ENCODE measurements at regions not wholly inside any gene's neighbourhood (a gene's known extent, or its start where the extent isn't known, plus 50 kb on each side); places are given as distances from the start of the nearest gene placed in this dataset.
"Not testable (repeated sequence)": the region's sequence is repeated elsewhere in the genome, so short reads cannot be mapped to it uniquely, and the experiment has no call there.

DNA sequence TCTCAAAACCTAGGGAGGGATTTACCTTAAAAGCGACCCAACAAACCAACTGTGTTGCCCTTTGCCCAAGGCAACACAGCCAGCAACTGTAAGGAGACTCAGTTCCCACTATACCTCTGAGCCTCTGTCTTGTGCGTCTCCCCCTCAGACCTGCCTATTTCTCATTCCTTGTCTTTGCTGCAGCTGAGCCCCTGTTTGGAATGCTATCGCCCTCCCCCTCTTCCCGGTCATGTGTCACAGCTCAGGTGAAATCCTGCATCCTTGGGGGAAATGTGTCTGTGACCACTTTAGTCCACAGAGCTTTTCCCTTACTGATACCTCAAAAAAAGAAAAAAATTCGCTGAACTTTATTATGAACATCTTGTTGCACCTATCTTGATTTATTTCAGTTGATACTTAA lies 52.0 kb upstream of the LRIG1 start:
- intact Hi-C loops (cut with micrococcal nuclease), result no loop called here
- ATAC-seq (no peak), DNase-seq (no peak)

DNA sequence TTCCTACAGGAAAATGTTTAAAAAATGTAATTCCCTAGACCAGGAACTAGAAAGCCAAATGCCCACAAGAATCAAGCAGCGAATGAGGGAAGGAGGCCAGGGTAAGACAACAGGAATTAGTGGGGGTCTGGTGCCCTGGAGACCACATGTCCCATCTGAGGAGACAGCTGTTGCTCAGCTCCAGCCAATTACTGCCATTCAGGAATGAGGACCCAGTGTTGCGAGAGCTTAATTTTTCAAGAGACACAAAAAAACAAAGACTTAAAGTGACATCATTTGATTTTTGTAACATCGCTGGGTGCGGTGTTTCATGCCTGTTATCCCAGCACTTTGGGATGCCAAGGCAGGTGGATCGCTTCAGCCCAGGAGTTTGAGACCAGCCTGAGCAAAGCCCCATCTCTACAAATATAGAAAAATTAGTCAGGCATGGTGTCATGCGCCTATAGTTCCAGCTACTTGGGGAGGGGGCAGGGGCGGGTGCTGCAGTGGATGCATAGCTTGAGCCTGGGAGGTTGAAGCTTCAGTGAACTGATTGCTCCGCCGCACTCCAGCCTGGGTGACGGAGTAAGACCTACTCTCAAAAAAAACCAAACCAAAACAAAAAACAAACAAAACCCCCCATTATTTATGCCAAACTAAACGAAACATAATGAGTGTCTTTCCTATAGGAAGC lies 52.8 kb upstream of the LRIG1 start:
- DNase-seq, result no peak

DNA sequence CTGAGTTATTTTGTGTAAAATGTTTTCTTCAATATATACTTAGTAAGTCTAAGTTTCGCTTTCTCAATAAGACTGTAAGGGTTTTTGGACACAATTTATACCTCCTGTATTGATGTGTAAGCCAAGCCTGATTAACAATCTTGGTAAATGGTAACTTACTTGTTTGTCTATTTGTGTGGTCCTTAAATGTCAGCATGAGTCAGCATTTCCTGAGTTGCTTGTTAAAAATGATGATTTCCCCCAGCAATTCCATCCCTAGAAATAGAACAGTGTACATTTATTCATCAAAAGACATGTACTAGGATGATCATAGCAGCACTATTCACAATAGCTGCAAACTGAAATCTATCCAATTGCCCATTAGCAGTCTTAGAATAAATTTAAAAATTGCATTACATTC lies 53.4 kb upstream of the LRIG1 start:
- ATAC-seq, result no peak
- no peak for DNase-seq
- intact Hi-C loops (cut with micrococcal nuclease), result no loop called here

More for the DNA sequence above, 52.8 kb upstream of the LRIG1 start:
- no peak for ATAC-seq
- intact Hi-C loops (cut with micrococcal nuclease), result no loop called here

DNA sequence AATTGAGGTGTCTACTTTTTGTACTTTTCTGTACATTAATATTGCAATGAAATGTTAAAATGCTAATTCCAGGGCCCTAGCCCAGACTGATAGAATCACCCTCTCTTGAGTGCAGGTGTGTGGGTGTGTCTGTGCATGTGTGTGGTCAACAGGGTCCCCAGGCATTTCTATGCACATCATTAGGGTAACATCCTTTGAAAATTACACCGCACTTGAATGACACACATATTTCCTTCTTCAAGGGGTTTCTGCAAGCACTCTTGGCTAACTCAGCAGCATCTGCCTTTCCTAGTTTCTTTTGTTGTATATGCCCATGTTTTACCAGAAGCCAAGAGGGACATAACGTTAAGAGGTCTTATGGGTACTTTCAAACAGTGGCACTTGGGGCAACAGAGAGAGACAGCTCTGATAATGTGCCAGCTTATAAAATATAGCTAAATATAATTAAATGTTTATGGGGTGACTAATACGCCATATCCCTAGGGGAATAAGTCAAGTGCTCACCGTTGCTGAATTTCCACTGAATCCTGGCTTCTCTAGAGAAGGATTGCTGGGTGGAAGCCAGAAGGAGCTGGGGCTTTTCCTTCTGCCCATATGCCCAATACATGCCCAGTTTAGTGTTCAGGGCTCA lies 54.5 kb upstream of the LRIG1 start:
- intact Hi-C loops (cut with micrococcal nuclease), result no loop called here
- DNase-seq, result no peak
- no peak for ATAC-seq

DNA sequence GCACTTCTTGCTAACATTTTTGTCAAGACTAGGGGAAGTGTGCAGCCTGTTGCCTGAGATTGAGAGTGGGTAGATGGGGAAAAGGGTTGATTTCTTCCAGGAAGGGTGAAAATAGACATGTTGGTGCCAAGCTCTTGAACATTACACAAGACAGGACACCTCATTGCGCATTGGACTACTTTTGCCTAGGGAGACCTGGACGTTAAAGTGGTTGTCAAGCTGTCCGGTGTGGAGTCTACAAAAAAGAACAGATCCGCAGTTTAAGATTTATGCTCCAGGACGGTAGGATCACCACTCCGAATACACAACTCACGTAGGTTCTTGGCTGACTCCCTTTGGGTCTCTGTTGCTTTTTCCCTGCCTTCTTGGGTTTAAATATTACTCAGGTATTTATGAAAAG lies 56.3 kb upstream of the LRIG1 start:
- DNase-seq, result no peak
- no peak for ATAC-seq
- intact Hi-C loops (cut with micrococcal nuclease), result no loop called here

DNA sequence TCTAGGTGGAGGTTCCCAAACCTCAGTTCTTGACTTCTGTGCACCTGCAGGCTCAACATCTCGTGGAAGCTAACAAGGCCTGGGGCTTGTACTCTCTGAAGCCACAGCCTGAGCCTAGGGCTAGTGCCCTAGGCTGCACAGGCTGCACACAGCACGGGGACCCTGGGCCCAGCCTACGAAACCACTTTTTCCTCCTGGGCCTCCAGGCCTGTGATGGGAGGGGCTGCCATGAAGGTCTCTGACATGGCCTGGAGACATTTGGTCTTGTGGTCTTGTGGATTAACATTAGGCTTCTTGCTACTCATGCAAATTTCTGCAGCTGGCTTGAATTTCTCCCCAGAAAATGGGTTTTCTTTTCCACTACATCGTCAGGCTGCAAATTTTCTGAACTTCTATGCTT lies 59.1 kb upstream of the LRIG1 start:
- ATAC-seq; intact Hi-C loops (cut with micrococcal nuclease); DNase-seq: not testable (repeated sequence)

DNA sequence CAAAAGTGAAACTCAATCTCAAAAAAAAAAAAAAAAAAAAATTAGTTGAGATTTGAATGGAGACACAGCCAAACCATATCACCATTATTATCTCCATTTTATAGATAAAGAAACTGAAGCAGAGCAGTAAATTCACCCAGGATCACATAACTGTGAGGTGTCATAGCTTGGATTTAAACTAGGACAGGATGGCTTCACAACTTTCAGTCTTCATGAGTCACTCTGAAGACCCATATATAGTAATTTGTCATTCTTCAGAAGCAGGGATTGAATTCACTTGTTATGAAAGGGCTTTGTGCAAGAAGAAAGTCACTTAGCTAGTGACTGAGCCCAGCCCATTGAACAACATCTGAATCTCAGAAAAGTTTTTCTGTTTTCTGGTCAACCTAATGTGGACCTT lies 60.5 kb upstream of the LRIG1 start:
- ATAC-seq (no peak), DNase-seq (no peak)
- intact Hi-C loops (cut with micrococcal nuclease), result no loop called here

DNA sequence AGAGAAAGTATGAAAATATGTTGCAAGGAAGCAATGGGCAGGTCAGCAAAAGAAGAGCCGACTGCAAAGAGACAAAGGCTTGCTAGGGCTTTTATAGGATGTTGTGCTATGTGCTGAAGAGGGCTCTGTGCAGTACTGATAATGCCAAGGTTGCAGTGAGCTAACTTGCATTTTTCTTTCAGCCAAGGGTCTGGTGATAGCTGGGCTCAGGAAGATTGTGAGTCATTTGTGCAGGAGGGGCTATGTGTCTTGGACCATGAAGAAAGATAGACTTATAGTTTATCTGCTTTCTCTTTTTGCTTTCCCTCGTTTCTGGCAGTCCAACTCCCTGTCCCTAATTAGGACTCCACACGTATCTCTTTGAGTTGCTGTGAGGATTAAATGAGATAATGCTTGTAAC lies 64.5 kb upstream of the LRIG1 start:
- ATAC-seq, result no peak
- intact Hi-C loops (cut with micrococcal nuclease), result no loop called here
- no peak for DNase-seq

DNA sequence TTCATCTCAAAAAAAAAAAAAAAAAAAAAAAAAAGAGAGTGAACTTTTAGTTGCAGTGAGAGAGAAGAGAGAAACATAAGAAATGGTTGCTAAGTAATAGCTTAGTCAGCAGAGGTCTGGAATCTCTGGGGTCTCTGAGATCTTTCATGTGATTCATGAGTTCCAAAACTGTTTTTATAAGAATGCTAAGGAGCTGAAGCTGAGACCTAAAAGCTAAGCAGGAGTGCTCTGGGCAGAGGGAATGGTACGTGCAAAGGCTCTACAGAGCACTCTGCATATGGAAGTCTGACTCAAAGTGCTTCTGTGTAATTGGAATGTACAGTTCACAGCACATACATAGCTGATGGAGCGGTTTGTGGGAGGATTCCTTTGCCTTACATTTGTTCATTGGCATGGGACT lies 66.3 kb upstream of the LRIG1 start:
- ATAC-seq (no peak), DNase-seq (no peak)
- intact Hi-C loops (cut with micrococcal nuclease), result no loop called here

DNA sequence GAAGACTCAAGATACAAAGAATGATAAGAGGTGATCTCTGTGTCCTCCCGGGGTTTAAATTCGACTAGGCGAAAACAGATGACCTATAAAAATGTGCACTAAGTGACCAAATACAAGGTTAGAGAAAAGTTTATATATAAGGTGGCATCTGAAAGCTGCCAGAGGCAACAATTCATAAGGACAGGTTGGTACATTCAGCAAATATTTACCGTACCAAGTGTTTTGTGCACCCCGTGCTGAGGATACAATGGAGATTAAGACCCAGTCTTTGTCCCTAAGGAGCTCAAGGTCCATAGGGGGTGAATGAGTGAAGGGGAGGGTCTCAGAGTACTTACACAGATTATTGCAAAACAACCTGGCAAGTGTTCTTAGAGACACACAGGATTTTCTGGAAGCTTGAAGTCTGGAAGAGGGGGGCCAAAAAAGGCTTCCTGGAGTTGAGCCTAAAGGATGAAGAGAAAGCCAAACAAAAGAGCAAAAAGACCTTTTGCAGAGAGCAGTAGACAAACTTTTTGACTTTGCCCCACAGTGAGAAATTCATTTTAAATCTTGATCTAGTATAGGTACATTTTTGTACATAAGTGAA lies 71.4 kb upstream of the LRIG1 start:
- intact Hi-C loops (cut with micrococcal nuclease), result no loop called here
- no peak for DNase-seq
- no peak for ATAC-seq

DNA sequence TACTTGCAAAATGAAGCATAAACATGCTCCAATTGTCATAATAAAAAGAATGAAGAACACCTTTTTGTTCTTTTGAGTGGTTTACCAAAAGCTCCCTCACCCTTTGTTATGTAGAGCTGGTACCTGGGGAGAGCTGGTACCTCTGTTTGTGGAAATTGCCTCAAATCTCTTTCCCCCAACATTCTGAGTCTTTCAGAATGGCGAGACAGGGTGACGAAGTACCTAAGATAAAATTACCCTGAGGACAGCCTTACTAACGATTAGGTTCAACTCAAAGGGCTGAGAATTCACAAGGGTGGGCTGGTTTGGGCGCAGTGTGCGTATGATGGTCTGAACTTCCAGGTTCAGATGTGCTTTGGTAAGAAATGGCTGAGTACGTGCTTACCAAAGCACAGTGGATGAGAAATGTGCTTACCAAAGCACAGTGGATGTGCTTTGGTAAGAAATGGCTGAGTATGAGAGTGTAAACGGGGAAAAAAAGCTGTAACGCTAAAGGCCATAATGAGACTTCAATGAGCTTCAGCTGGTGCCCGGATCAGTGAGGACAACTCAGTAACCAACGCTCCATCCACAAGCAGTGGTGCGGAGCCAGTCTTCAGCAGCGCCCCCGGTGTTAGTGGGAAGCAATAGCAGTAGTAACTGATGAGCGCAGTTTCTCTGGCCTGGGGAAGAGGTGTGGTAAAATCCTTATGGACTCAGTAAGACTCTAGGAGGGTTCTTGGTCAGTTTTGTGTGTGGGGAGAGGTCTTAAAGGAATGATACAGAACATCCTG lies 72.3 kb upstream of the LRIG1 start:
- DNase-seq, result no peak
- intact Hi-C loops (cut with micrococcal nuclease), result no loop called here
- no peak for ATAC-seq

DNA sequence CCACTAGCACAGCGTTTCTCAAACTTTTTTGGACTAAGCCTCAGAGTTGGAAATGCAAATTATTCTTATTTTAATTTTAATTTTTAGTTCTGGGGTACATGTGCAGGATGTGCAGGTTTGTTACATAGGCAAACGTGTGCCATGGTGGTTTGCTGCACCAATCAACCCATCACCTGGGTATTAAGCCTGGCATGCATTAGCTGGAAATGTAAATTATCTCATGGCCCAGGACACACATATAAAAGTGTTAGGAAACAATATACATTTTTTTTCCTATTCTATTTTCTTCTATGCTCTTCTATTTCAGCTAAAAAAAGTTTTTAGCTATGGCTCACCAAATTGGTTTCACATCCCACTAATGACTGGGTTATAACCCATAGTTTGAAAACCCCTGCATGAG lies 73.3 kb upstream of the LRIG1 start:
- DNase-seq (no peak), ATAC-seq (no peak)
- intact Hi-C loops (cut with micrococcal nuclease), result no loop called here

DNA sequence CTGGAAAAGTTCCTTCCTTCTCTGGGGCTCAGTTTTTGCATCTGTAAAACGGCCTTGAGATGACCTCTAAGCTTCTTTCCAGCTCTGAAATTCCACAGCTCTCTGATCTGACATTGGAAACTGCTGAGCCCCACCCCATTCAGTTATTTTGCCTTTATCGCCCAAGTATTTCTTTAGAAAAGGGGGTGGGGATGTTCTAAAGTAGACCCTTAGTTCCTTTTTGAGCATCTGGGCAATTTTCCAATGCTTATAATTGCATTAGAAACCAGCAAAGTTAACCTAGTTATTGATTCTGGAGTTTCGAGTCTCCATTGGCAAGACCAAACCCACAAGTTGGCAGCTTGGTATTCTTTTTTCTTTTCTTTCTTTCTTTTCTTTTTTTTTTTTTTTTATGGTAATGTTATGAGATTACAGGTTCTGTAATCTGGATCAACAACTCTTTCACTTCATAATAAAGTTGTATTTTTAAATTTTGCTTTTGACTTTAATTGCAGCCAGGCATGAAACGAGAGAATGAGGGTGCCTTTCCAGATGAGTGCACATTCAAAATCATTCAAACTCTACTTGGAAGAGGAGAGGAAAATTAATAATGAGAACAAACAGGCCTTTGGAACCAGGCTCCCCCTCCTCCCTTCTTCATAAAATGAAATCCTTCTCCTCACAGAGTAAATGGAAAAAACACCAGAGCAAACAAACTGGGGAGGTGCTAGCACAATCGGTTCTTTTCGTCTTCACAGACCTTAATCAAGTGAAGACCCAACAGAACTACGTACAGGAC lies 76.8 kb upstream of the LRIG1 start:
- intact Hi-C loops (cut with micrococcal nuclease), result no loop called here
- ATAC-seq (no peak), DNase-seq (no peak)

DNA sequence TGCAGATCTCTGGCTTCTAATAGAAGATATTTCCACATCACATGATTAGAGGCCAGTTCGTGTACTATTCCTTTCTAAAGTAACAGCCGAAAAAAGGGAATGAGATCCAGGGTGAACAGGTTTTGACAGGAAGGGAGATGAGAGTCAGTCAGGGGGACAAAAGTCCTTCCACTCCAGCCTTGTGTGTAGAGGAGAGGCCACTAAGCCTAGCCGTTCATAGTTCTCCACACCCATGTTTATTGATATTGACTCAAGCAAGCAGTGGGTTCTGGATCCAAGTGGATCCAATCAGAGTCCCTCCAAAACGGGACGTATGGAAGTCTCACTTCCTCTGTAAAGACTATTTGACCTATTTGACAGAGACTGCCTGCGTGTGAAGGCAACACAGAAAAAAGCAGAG lies 80.4 kb upstream of the LRIG1 start:
- no peak for ATAC-seq
- DNase-seq, result no peak
- intact Hi-C loops (cut with micrococcal nuclease), result no loop called here

DNA sequence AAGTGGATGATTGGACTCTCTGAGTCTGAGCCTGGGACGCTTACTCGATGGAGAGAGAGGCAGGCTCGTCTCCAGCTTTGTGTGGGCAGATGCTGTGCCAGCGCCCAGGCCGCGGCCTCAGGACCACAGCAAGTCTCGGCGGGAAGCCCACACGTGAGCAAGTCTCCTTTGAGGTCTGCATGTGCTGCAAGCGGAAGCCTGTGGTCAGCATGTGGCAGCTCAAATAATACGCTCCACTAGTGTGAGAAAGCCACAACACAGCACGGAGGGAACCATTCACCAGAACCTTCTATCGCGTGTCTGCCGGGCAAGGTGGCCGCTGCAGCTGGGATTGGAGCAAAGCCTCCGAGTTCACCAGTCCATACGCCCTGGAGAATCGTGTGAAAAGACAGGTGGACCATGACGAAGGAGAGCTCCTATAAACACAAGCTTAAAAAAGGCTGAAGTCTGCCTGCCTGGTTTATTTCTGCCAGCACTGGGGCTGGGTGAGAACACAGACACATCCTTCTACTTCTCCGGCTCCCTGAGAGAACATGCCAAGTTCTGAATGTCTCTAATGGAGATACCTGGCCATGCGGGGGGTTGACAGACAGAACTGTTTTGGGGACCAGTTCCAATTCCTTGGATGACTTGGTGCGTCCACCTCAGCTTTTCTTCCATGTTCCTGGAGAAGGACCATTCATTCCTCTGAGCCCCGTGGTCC lies 82.0 kb upstream of the LRIG1 start:
- DNase-seq (no peak), ATAC-seq (no peak)
- intact Hi-C loops (cut with micrococcal nuclease), result no loop called here

DNA sequence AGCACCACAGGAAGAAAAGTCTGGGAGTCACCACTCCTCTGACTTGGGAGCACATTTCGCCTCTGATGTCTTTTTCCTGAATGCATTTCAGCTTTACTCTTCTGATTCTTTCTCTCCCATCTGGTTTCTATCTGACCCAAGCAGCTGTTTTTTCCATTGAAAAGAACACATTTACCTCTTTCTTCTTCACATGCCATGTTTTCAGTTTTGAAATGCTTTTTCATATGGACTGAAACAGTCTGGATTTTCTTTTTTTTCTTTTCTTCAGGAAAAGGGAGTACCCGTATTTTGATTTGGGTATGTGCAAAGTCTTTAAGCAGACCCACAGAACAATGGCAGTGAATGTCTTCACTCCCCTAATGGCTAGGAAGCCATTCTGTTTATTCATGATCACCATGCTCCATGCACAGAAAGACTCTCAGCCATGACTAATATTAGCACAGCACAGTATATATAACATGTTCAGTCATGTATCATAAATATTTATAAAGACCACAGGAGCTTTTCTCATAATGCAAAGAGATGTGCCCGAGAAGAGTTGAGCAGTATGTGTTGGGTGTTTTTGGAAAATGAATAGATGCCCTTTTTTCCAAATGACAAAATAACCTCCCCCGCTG lies 82.7 kb upstream of the LRIG1 start:
- DNase-seq, result no peak
- ATAC-seq, result no peak
- intact Hi-C loops (cut with micrococcal nuclease), result no loop called here

DNA sequence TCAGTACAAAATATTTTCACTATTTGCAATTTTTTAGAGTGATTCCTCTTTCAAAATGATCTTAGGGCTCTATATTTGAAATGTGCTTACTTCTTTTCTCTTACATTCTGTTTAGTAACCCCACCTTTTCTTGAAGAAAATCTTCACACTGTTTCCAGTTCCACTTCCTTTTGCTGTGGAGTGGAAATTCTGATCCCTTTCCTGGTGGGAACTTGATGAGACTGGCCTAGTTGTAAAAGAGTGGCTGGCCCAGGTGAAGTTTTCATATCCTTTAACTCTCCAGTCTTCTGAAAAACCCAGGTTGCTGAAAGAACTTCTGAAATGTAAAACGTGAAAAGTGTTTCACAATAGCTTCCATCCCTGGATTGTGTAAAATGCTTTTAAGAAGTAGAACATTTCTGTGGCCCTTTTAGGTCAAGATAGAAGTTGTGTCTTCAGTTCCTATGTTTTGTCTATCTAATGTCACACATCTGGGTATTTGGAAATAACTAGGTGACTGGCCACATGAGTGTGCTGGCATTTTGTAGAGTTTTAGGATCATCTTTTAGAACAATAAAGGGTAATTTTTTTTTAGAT lies 84.8 kb upstream of the LRIG1 start:
- DNase-seq (no peak), ATAC-seq (no peak)
- intact Hi-C loops (cut with micrococcal nuclease), result no loop called here

DNA sequence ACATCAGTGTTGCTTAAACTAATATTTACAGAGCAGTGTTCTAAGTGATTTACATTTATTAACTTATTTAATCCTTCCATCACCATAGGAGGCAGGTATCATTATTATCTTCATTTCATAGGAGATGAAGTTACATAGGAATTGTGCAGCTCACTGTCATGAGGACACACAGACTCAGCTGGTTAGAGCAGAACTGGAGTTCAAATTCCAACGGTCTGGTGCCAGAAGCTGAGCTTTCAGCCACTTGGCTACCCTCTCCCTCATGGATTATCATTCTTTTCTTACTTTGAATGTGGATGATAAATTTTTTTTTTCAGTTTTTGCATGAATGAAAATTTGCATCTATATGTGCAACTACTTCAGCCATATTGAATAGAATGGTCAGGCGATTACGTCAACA lies 86.0 kb upstream of the LRIG1 start:
- intact Hi-C loops (cut with micrococcal nuclease), result no loop called here
- ATAC-seq (no peak), DNase-seq (no peak)
